Effector CD8-positive, alpha-beta T cell (primary cell): ENCODE measurements at regions not wholly inside any gene's neighbourhood (a gene's known extent, or its start where the extent isn't known, plus 50 kb on each side); places are given as distances from the start of the nearest gene placed in this dataset.

Source experiments
- DNase-seq: peaks from one replicate; lab custom pipeline; 2025; lab: John Stamatoyannopoulos, UW

DNA sequence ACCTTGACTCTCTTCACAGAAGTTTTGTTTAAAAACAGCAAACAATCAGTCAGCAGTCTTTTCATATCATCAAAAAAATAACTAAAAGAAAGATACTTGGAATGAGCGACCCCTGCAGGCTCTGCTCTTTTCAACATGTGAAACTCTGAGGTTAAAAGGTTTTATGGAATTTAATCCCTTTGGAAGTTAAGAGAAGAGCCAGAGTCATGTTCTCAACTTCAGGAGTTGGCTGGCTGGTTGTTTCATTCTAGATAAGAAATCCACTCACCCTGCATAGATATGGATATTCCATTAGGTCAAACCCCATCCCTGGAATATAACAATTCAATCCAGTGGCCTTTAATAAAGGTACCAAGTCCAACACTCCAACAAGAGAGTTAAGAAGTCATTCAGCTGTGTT, 115.6 kb upstream of the RMDN2 start:
- no peak for DNase-seq

DNA sequence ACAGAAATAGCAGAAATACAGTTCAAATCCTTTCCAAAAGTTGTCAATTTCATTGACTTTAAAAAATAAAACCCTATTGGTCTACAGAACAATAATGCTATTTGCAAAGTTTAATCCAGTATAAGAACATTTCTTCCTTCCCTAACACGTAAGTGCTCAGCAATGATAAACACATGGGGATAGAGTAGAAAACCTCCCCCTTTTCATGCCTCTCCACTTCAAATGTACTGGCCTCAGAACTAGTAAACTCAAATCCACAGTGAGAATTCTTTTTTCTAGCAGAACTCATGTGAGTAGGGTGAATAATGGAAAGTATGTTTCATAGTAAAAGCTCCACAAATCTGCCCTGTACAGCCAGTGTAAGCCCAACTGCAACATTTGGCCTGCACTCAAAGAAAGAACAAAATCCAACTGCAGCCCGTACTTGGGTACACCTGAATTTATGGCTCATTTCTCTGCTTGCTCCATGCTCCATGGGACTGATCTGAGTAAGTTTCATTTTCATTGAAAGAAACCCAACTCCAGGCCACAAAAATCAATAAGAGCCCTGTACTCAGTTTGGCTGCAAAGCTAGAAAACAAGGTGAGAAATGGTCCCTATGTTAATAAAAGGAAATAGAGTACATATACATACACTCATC, 115.0 kb upstream of the RMDN2 start:
- DNase-seq: no peak

DNA sequence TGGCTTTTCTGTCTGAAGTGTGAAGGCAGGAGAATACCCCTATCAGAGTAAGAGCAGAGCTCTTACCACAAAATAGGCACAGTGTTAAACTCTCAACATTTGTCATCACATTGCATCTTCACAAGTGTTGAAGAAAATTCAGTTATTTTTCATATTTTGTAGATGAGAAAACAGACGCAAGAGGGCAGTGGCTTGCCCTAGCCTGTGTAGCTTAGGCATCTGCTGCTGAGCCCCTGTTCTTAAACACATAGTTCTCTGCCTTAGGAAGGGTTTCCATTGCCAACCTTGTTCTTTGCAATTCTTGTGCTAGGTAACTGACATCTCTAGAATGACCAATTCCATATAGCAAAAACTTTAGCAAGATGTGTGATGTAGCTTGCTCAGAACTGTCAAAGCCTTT, 112.7 kb upstream of the RMDN2 start:
- DNase-seq: no peak

DNA sequence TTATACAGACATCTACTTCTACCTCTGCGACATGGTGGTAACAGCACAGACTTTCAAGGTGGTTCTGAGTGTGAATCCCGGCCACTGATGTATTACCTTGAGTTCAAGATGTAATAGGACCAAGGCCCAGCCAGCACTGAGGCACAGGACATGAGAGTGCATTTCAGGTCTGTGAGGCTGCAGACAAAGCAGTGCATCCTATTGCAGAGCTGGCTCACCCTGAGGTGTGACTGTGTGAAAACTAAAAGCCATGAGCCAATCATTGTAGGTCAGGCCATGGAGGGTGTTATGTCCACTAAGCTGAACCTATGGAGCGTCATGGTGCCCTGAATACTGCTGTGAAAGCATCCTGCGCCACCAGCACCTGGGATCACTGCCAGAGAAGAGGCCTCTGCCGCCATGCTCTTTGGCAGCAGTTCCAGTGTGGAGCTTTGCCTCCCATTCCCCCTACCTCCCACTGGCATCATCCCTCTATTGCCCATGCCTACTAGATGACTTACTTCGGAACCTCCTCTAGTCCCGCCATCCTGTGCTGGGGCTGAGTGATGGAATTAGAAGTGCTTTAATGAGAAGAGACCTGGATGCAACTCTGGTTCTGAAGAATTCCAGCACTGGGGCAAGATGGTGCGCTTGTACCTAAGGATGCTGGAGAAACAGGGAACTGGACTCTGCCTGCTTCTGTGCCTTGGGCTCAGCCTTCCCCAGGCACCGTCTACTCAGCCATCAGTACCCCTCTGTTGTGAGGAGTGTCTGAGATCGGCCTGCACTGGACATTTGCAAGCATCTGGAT, 112.0 kb upstream of the RMDN2 start:
- DNase-seq: no peak

DNA sequence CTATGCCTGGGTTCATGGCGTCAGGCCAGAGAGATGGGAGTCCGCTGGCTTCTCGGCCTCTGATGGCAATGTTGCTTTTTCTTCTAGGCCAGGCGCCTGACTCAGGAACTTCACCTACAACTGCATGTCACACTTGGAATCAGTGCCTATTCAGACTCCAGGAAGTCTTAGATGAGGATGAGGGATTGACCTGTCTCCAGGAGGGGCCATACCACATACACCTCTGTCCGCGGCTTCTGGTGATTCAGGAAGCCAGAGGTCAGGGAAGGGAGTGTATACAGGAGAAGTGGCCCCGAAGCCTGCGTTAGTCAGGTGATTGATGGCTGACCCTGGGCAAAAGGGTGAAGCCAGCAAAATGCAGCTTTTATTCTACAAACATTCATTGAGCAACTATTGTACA, 109.1 kb upstream of the RMDN2 start:
- DNase-seq: no peak

DNA sequence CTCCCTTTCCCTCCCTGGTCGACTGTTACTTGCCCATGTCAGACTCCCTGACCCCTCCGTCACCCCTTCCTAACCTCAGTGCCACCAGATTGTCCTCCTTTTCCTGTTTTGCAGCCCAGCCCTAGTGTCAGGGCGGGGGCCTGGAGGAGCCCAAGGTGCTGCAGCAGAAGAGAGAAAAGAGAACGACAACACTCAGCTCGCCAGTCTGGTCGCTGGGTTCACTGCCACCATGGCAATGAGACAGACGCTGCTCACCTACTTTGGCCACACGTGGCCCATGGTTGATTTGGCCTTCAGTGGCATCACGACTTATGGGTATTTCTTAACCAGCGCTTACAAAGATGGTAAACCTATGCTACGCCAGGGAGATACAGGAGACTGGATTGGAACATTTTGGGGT, 108.4 kb upstream of the RMDN2 start:
- no peak for DNase-seq

DNA sequence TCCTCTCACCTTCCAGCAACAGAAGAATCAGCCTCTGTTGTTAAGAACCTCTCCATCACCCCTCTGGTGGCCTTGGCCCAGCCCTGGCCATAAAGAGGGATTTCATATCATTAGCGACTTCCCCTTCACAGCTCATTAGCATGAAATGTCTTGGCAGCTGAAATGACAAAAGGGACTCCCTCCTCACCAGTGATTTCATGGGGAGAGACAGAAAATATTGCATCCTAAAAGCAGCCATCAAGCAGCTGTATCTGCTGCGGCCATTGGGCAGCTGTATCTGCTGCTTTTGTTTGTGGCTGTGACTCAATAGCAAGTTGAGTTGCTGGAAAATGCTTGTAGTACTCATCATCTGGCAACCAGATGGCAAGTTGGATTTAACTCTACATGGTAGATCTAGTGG, 105.9 kb upstream of the RMDN2 start:
- no peak for DNase-seq

DNA sequence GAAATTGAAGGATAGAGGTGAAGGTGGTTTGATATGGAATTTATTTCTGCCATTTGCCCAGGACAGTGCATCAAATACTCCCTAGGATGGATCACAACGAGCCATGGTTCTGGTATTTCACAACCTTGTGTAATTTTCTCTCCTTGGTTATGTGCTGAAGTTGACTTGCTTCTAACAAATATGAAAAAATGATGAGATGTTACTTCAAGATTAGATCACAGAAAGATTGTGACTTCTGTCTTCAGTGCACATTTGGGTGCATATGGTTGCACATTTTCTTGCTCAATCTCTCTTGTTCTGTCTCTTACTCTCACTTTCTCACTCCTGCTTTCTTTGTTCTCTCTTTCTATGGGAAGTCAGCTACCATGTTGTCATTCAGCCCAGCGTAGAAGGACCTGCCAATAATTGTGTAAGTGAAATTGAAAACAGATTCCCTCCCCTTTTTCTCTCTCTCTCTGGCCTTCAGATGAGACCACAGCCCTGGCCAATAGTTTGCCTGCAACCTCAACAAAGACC, 104.6 kb upstream of the RMDN2 start:
- DNase-seq: no peak

DNA sequence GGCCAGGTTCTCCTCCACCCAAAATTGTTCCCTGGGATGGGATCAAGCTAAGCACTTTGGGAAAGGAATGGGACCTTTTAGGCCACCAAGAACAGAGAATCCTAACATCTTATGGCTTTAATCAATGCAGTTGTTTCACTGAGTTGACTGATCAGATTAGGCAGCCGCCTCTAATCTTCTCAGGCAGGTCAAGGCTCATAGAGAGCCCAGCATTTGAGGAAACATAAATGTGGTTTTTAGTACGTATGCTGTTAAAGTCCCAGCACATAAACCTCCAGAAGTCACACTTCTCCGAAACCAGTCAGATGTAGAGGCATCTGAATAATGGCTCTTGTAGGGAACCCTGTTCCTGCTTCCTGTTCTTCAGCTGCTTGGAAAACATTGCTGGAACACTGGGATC, 99.5 kb upstream of the RMDN2 start:
- no peak for DNase-seq

DNA sequence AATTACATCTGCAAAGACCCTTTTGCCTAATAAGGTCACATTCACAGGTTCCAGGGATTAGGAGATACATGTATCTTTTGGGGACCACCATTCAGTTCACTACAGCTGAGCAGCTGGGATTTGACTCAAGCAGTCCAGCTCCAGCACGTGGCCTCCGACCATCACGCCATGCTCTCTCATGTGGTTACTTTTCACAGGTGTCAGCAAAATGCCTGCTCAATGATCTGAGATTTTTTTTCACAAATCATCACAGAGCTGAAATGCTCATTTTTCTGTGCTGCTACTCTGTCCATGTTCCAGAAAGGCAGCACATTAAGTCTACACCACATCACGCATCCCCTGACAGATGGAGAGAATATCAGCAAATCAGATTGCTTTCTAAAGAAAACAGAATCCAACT, 98.5 kb upstream of the RMDN2 start:
- no peak for DNase-seq

DNA sequence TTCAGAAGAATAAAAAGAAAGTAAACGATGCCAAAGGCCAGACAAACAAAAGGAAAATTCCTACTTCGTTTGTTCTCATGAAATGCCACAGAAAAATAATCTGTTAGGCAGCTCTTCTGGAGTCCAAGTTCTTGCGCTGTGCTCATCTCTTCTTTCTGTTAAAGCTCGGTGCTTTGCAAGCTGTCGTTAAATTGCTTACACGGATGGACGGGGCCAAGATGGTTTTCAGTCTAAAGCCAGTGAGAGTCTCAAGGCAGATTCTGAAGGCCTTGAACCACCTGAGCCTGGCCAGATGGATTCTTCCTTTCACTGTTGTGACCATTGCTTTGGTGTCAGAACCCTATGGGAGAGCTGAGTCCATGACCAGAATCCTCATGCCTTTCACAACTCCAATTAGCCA, 97.6 kb upstream of the RMDN2 start:
- DNase-seq: no peak

DNA sequence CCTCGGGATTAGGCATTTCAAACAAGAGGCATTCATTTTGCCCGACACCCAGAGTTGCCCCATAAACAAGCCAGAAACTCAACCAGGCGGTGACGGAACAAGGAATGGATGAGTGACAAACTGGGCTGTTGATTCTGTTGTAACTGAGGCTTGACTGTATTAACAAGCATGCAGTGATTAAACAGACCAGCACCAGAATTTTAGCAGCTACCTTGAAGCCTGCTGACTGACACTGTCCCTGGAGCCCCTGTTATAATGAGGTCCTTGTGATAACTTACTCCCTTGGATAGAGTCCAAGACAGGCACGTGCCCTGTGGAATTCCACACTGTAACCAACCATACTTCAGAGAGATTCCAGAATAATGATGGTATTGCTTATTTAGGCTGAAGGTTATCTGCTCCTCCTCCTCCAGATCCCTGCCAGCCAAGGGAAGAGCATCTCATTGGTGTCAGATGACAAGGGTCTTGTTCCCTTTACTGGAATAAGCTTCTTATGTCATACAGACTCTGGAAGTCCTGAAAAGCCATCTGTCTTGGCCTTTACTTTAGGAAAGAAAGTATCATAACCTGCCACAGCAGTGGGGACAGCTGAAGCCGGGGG, 97.1 kb upstream of the RMDN2 start:
- no peak for DNase-seq

DNA sequence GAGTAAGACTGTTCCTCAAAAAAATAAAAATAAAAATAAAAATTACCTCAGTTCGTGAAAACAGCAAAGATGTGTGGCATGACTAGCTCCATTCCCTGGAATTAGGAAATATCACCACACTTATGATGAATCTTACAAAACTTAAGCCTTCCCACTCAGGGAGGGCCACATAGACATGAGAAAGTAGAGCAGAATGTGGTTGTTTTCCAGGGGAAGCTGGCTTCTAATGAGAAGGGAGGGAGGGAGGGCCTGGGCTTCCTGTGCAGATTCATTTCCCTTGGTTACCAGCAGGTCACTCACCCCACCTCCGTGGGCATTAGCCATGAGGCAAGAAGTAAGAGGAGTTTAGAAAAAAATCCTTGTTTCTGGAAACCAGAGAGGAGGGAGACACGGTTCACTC, 95.9 kb upstream of the RMDN2 start:
- DNase-seq: no peak

DNA sequence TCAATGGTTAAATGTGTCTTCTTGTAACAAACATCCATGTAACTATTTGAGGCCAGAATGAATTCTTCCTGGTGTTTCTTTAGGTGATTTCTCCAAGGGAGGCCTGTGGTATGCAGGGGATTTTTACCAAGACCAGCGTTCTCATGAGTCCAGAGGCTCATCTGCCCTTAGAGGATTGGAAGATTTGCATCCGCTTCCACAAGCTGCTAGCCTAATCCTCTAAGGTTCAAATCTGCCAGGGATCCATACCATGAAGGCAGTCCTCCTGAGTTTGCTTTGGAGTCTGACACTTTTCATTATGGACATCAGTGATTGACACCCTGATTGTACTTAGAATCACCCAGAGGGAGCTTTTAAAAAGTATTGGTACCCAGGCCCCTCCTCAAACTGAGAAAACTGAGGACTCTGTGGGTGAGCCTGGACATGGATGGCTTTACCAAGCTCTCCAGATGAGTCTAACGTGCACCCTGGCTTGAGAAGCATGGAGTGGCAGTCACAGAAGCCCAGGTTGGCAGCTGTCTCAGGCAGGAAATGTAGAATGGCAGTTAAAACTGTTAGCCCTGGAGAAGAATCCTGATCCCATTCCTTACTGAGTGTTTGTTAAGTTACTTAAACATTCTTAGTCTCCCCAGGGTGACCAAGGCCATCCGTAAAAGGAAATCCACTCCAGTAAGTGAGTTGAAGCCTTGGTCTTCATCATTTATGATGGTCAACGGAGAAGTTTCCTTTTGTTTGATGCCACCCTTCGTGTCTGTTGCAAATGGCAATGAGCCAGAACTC, 95.3 kb upstream of the RMDN2 start:
- DNase-seq: no peak

DNA sequence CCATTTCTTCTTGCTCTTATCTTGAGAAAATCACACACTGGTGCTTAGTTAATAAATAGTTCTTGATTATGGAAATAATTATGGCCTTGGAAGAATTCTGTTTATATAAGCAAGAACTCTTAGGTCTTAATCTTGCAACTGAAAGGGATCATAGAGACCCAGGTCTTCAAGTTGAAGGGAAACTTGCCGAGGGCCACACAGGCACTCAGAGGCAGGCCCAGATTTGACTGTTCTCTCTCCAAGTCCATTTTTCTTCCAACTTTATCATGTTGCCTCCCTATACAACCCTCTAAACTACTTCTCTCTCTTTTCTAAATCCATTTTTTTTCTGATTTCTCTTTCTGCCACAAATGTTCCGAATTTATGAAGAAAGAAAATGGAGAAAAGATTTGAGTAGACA, 94.5 kb upstream of the RMDN2 start:
- no peak for DNase-seq

DNA sequence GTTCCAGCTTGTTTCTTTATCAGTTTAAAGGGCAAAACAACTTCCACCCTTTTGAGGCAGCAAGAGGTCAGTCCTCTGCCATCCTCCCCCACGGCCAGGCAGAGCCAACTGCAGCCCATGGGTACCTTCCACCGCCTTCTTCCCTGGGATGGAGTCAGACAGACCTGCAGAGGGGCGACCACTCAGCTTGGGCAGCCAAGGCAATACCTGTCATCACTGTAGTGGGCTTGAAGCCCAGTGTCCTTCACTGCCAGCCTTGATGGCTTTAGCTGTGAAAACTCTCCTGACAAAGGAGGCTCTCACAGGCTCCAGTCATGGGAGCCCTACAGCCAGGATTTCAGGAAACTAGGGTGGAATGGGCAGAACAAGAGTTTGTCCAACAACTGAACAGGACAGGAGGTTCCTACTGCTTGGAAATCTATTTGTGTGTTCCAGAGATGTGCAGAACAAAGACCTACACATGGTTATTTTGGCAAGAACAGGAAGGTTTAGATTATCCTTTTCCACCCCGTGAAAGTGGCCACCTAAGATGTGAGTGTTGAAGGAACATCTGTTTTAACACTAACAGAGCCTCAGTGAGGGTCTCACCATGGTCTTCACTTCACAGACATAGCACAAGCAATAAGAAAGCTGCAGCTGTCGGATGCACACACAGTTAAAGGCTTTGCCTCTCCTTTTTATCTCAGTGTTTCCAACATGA, 93.9 kb upstream of the RMDN2 start:
- no peak for DNase-seq

DNA sequence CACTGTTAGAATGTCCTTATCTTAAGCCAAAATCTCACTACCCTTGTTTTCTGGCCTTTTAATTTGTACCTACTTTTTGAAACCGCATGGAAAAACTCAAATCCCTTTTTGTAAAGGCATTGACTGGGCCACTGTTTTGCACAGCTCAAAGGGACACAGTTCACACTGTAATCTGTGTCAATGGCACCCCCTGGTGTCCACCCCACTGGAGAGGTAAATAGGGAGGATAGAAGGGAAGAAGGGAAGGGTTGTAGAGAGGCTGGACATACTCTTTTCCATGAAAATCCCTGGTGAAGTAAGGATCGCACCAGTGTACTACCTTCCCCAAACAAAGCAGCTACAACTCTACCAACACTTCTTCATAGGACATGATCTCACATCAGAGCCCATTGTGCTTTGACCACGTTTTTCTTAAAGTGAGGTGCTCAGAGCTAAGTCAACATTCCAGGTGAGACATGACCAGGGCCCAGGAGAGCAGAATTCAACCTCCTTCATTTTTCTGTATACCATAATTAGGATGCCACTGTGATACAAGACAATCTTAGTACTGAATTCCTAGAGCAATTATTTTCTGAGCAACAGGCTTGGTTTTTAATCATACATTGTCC, 92.4 kb upstream of the RMDN2 start:
- peak; percentile 80 for DNase-seq

DNA sequence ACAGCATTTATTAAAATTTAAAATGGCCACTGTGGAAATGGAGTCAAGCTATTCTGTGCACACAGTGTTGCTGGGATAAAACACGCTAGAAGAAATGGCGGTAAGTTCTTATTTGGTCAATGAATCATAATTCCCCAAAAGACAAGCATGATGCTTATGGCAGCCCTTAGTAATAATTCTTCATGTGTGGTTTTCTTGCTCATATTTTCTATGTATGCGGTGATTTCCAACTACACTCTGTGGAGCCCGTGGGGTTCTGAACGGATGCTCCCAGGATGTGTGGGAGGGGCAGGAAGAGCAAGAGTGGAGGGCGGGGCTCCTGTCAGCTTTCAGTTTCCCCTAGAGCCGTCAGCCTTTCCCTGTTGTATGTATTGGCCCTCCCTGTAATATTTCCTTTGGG, 91.7 kb upstream of the RMDN2 start:
- DNase-seq: no peak

DNA sequence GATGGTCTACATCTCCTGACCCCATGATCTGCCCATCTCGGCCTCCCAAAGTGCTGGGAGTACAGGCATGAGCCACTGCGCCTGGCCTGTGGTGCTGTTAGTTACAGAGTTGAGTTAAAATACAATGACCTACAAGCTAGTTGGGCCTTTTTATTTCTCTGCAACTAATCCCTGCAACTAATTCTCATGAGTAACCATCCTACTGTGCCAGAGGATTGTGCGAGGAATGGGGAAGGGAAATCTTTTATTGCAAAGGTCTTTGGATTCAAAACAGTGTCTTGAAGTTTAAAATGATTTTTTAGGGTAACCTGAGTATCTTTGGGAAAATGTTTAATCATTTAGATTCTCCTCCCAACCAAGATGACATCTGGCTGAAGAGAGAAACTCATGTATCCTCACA, 88.8 kb upstream of the RMDN2 start:
- DNase-seq: no peak

DNA sequence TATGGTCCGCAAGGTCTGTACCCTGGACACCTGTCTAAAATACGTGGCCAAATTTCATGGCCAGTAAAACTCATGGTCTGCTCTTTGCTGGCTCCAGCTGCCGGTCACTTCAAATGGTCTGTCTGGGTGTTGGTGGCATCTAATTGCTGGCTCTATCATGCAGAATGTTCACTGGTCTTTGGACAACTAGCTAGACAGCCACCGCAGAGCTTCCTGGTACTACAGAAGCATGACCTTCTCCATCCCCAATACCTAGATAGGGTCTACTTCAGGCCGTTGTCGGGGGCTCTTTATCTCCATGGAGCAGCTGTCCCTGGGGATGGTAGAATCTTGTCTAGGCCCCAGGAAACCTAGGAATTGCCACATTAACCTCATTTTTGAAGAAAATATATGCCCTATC, 88.4 kb upstream of the RMDN2 start:
- DNase-seq: no peak

DNA sequence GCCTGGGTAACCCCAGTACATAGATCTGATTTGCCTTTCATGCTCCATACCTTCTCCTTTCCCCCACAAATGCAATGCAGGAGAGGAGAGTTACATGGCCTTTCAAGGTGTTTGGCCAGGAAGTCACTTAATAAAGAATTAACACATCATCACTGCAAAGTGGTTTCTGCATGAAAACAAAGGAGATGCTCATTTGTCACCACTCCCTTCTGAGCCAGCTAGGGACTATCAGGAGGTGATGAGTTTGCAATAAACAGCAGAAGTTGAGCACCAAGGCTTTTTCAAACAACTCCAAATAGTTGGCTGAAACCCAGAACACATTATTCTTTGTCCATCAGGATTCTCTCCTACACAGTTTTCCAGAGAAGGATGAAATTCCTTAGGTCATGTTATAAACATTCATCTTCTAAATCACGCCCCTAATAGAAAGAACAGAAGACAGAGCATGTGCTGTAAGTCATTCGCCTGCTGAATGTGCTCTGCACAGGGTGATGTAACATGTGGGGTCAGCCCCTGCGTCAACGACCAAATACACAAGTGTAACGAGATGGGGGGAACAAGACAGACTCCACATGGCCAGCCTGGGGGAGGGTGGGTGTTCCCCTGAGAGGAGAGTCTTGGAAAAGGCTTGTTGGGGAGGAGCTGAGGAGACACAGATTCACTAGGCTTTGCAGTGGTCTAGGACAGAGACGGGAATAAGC, 87.3 kb upstream of the RMDN2 start:
- DNase-seq: no peak
